Sigmoid colon (tissue), 4 donors: ENCODE measurements at regions not wholly inside any gene's neighbourhood (a gene's known extent, or its start where the extent isn't known, plus 50 kb on each side); places are given as distances from the start of the nearest gene placed in this dataset.

Source experiments
- POLR2A ChIP-seq, 2 donors: fragments of 450-650 bp; IDR thresholded peaks; one replicate each; pipeline ENCODE4 v1.6.1; 2016; ENCODE audit warnings: antibody characterized with exemption in 2 of 2, mild to moderate bottlenecking in 2 of 2, moderate library complexity in 2 of 2
- POLR2AphosphoS5 ChIP-seq, 4 donors: sonication (generic); formaldehyde crosslinking; IDR thresholded peaks; one replicate each; pipeline ENCODE4 v1.6.1; 2017; ENCODE audit warnings: antibody characterized with exemption in 4 of 4

- TF ChIP-seq POLR2A (IDR thresholded peaks at IDR 0.05) (no peak), POLR2AphosphoS5 (IDR thresholded peaks at IDR 0.05) (no peak)
Measured at GRCh38 chr4:112947616-112948015, 101.8 kb upstream of the ANK2 start.
